ENCODE measurements at regions not wholly inside any gene's neighbourhood (a gene's known extent, or its start where the extent isn't known, plus 50 kb on each side); places are given as distances from the start of the nearest gene placed in this dataset.
"Not testable (repeated sequence)": the region's sequence is repeated elsewhere in the genome, so short reads cannot be mapped to it uniquely, and the experiment has no call there.

DNA sequence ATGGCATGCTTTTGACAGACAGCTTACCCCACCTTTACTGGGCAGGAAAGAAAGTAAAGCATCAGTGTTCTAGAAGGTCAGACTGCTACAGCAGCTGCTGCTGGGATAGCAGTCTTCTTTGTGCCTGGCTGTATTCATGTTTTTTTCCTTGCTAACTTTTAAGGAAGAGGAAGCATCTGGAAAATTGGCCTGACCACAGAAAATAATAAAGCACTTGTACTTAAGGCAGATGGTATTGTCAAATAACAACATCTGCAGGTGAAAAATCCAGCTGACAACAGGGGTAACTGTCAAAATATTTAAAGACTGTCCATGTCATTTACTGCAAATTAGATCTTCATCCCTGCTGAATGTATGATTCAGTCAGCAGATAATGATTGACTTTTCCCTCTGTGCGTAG is 229.0 kb downstream of the OXSM start:
- no peaks in the 10 kb centered on the region for H3K27me3 ChIP-seq
- no peak for TF ChIP-seq POLR2A (IDR thresholded peaks at IDR 0.05)
- TF ChIP-seq, protein P1, sequence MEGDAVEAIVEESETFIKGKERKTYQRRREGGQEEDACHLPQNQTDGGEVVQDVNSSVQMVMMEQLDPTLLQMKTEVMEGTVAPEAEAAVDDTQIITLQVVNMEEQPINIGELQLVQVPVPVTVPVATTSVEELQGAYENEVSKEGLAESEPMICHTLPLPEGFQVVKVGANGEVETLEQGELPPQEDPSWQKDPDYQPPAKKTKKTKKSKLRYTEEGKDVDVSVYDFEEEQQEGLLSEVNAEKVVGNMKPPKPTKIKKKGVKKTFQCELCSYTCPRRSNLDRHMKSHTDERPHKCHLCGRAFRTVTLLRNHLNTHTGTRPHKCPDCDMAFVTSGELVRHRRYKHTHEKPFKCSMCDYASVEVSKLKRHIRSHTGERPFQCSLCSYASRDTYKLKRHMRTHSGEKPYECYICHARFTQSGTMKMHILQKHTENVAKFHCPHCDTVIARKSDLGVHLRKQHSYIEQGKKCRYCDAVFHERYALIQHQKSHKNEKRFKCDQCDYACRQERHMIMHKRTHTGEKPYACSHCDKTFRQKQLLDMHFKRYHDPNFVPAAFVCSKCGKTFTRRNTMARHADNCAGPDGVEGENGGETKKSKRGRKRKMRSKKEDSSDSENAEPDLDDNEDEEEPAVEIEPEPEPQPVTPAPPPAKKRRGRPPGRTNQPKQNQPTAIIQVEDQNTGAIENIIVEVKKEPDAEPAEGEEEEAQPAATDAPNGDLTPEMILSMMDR (IDR thresholded peaks at IDR 0.05), result no peak
- no peak overlapping the region for H3K27ac ChIP-seq
- WGBS, 2 donors, result 97 to 100% methylated on average over 1 of the region's 1 CpG
- no peaks in the 10 kb centered on the region for H3K36me3 ChIP-seq (ENCODE audit: low read depth, missing control alignments)
- intact Hi-C loops (cut with DNase I; ENCODE audit: low total_unique reads), result no loop called here
- H3K4me3 ChIP-seq, result no peak overlapping the region
- DNase-seq, result no peak
- H3K9me3 ChIP-seq, result no peaks in the 10 kb centered on the region
- no peaks in the 10 kb centered on the region for H3K4me1 ChIP-seq

DNA sequence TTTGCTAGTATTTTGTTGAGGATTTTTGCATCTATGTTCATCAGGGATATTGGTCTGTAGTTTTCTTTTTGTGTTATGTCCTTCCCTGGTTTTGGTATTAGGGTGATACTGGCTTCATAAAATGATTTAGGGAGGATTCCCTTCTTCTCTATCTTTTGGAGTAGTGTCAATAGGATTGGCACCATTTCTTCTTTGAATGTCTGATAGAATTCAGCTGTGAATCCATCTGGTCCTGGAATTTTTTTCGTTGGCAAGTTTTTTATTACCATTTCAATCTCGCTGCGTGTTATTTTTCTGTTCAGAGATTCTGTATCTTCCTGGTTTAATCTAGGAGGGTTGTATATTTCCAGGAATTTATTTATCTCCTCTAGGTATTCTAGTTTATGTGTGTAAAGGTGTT is 234.3 kb downstream of the OXSM start:
- WGBS, 2 donors, result 93 to 94% methylated on average over 3 of the region's 3 CpGs
- H3K4me1 ChIP-seq; intact Hi-C loops (cut with DNase I; ENCODE audit: low total_unique reads); H3K4me3 ChIP-seq; DNase-seq; H3K36me3 ChIP-seq (ENCODE audit: low read depth, missing control alignments); H3K9me3 ChIP-seq; H3K27me3 ChIP-seq; H3K27ac ChIP-seq: not testable (repeated sequence)

DNA sequence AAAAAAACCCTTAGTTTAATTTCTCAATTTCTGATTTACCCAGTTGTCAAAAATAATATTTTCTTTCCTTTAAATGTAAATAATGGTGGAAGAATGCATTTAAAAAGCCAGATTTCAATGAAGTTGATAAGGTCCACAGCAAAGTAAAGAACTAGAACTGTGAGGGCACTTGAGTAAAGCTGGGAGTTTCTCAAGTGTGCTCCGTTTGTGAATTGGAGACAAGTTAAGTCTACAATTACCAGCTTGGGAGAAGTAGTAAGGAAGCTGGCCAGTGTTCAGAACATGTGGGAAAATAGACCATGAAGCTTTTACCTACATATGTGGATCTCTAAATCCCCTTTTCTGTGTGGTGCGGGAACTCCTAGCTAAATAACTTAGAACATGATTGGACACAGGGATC is 239.4 kb downstream of the OXSM start:
- Histone ChIP-seq H3K27me3 (no peaks in the 10 kb centered on the region), H3K9me3 (no peaks in the 10 kb centered on the region), H3K4me1 (no peaks in the 10 kb centered on the region), H3K27ac (no peak overlapping the region), H3K4me3 (no peak overlapping the region), H3K36me3 (ENCODE audit: low read depth, missing control alignments) (no peaks in the 10 kb centered on the region)
- 86 to 88% methylated on average over 2 of the region's 2 CpGs for WGBS, 2 donors
- no peak for DNase-seq
- intact Hi-C loops (cut with DNase I; ENCODE audit: low total_unique reads), result no loop called here
- TF ChIP-seq, protein P1 (IDR thresholded peaks at IDR 0.05), result no peak
- no peak for TF ChIP-seq POLR2A (IDR thresholded peaks at IDR 0.05)

DNA sequence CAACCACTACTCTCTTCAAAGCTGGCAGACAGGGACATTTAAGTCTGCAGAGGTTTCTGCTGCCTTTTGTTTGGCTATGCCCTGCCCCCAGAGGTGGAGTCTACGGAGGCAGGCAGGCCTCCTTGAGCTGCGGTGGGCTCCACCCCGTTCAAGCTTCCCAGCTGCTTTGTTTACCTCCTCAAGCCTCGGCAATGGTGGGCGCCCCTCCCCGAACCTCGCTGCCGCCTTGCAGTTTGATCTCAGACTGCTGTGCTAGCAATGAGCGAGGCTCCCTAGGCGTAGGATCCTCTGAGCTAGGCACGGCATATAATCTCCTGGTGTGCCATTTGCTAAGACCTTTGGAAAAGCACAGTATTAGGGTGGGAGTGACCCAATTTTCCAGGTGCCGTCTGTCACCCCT is 252.2 kb downstream of the OXSM start:
- H3K4me1 ChIP-seq; intact Hi-C loops (cut with DNase I; ENCODE audit: low total_unique reads); DNase-seq; H3K9me3 ChIP-seq; H3K36me3 ChIP-seq (ENCODE audit: low read depth, missing control alignments); H3K4me3 ChIP-seq; H3K27me3 ChIP-seq; H3K27ac ChIP-seq: not testable (repeated sequence)
- 86 to 97% methylated on average over 9 to 12 of the region's 12 CpGs for WGBS, 2 donors

DNA sequence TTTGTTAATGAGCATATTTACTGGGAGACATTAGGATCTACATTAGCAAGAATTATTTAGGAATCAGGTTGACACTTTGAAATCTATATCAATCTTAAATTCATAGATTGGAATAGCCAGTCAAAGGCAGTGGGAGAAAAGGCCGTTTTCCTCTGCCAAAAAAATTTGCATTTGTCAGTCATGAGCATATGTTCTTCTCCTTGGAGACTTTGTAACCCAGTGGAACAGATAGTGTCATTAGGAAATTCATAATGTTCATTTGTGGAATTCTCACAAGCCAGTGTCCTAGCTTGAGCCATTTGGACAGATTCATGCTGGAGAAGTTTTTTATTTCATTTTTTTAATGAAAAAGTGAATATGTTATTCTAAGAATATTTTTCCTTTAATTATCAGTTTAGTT is 260.1 kb downstream of the OXSM start:
- no peak overlapping the region for H3K27ac ChIP-seq
- no peak for TF ChIP-seq POLR2A (IDR thresholded peaks at IDR 0.05)
- TF ChIP-seq, protein P1 (IDR thresholded peaks at IDR 0.05), result no peak
- no peaks in the 10 kb centered on the region for H3K27me3 ChIP-seq
- intact Hi-C loops (cut with DNase I; ENCODE audit: low total_unique reads), result no loop called here
- no peaks in the 10 kb centered on the region for H3K9me3 ChIP-seq
- 38 to 45% methylated on average over 1 of the region's 1 CpG for WGBS, 2 donors
- no peaks in the 10 kb centered on the region for H3K4me1 ChIP-seq
- H3K36me3 ChIP-seq (ENCODE audit: low read depth, missing control alignments), result no peaks in the 10 kb centered on the region
- DNase-seq, result no peak
- no peak overlapping the region for H3K4me3 ChIP-seq

DNA sequence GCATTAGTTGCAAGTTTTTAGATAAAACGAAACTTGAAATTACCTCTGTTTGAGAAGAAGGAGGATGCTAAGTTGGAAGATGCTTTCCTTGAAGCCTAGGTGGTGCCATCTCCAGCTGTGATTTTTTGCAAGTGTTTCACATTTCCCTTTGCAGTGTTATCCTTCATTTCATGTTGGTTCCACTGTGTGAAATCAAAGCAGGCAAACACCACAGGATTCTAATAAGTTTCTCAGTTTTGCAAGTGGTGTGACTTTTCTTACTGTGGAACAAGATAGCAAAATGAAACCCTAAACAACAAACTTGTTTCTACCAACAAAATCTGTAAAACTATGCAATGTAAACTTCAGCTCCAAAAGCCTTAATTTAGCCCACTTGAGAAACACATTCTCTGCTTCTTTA is 260.9 kb downstream of the OXSM start:
- H3K9me3 ChIP-seq, result no peaks in the 10 kb centered on the region
- no peaks in the 10 kb centered on the region for H3K4me1 ChIP-seq
- no peak for DNase-seq
- 68 to 71% methylated on average over 1 of the region's 1 CpG for WGBS, 2 donors
- TF ChIP-seq POLR2A (IDR thresholded peaks at IDR 0.05), result no peak
- TF ChIP-seq, protein P1 (IDR thresholded peaks at IDR 0.05), result no peak
- H3K4me3 ChIP-seq, result no peak overlapping the region
- no peaks in the 10 kb centered on the region for H3K36me3 ChIP-seq (ENCODE audit: low read depth, missing control alignments)
- intact Hi-C loops (cut with DNase I; ENCODE audit: low total_unique reads), result no loop called here
- H3K27me3 ChIP-seq, result no peaks in the 10 kb centered on the region
- no peak overlapping the region for H3K27ac ChIP-seq

Measured in testis (tissue), 2 donors.